ENCODE measurements at regions not wholly inside any gene's neighbourhood (a gene's known extent, or its start where the extent isn't known, plus 50 kb on each side); places are given as distances from the start of the nearest gene placed in this dataset.

GRCh38 chr5:50963971-50964745 lies 297.7 kb downstream of the PARP8 start:
- no peaks in the 10 kb centered on the region for H3K79me1 ChIP-seq (ENCODE audit: low read depth, low read length)
- no peak overlapping the region for H3K4ac ChIP-seq (replicated peaks; ENCODE audit: insufficient read length, low read depth, low read length)
- POLR2A ChIA-PET (ENCODE audit: partially characterized antibody) = no interaction called here
- no peak overlapping the region for H3K18ac ChIP-seq (ENCODE audit: extremely low read depth, low read length)
- H3K27me3 ChIP-seq (replicated peaks in 1 of 4; ENCODE audit: control insufficient read depth in 3 of 4, extremely low read depth in 1 of 4, insufficient read depth in 3 of 4, low read length in 3 of 4) = peaks cover 48 to 60% (median 56%) of the 10 kb centered on the region in 4 experiments
- H2BK12ac ChIP-seq (ENCODE audit: low read depth, low read length) = 0 out of 2 replicates have a peak overlapping the region, but pooled peaks have one; percentile 53
- H2BK20ac ChIP-seq (ENCODE audit: low read length) = no peak overlapping the region
- no peak overlapping the region for H4K5ac ChIP-seq (ENCODE audit: insufficient read length, low read depth, low read length)
- H3K56ac ChIP-seq (replicated peaks; ENCODE audit: insufficient read length, low read depth, low read length) = no peak overlapping the region
- no peaks in the 10 kb centered on the region for H3K36me3 ChIP-seq (ENCODE audit: control insufficient read depth in 2 of 4, insufficient read depth in 4 of 4, low read length in 3 of 4)
- H3K9ac ChIP-seq (replicated peaks in 1 of 4; ENCODE audit: extremely low read depth in 1 of 4, low read depth in 3 of 4, low read length in 3 of 4) = no peak overlapping the region
- H2BK5ac ChIP-seq (ENCODE audit: low read depth, low read length) = no peak overlapping the region
- H2AK5ac ChIP-seq (ENCODE audit: low read depth, low read length) = no peak overlapping the region
- no peak overlapping the region for H2AFZ ChIP-seq (ENCODE audit: low read length)
- WGBS, 2 experiments (ENCODE audit: extremely low coverage in 1 of 2, insufficient coverage in 1 of 2, insufficient read length in 1 of 2, insufficient replicate concordance in 2 of 2, low coverage in 1 of 2, low lambda C conversion rate in 2 of 2, missing lambda C conversion rate in 1 of 2) = 3% methylated on average over 32 of the region's 33 CpGs; no CpG with 5 or more reads in 1 of the 2 experiments
- H2BK120ac ChIP-seq (replicated peaks; ENCODE audit: low read depth, low read length) = no peak overlapping the region
- H3K27ac ChIP-seq (ENCODE audit: low read depth, low read length) = no peak overlapping the region
- no peak overlapping the region for H2BK15ac ChIP-seq (ENCODE audit: low read length)
- FAIRE-seq = no peak
- no peak overlapping the region for H3K14ac ChIP-seq (ENCODE audit: insufficient read length)
- no peaks in the 10 kb centered on the region for H3K79me2 ChIP-seq (ENCODE audit: control insufficient read depth in 1 of 2, insufficient read depth in 2 of 2, low read length in 2 of 2)
- H3K23ac ChIP-seq (ENCODE audit: insufficient read length) = no peak overlapping the region
- H3K4me1 ChIP-seq (replicated peaks in 1 of 4; ENCODE audit: control insufficient read depth in 3 of 4, insufficient read depth in 4 of 4, low read length in 3 of 4) = peaks cover 3 to 26% (median 6%) of the 10 kb centered on the region in 4 experiments; a peak in 6 of 7 replicates
- CTCF ChIA-PET (ENCODE audit: partially characterized antibody) = interaction anchor here (0.6 to 7.7 kb wide), 28 partner anchors 8 to 1694 kb away, joined by 3 to 113 read pairs (median 4); partner anchors contain the start of gene ISL1
- peak in 1 of 2 experiments; percentile 45 for DNase-seq (ENCODE audit: low read depth in 1 of 2, low spot score in 2 of 2)
- H3K9me3 ChIP-seq (ENCODE audit: insufficient read depth in 2 of 2, low read depth in 1 of 2, low read length in 1 of 2) = no peaks in the 10 kb centered on the region
- H4K8ac ChIP-seq (ENCODE audit: extremely low read depth, insufficient read depth, low read length) = no peak overlapping the region
- H4K20me1 ChIP-seq (replicated peaks in 1 of 2; ENCODE audit: control insufficient read depth in 1 of 2, insufficient read depth in 2 of 2, low read length in 2 of 2) = peaks cover 2 to 3% of the 10 kb centered on the region in 2 experiments
- H3K4me2 ChIP-seq (ENCODE audit: insufficient read depth in 1 of 2, low read depth in 2 of 2, low read length in 2 of 2) = peak overlapping the region; percentile 47 to 78
- H4K91ac ChIP-seq (replicated peaks; ENCODE audit: insufficient read length, low read length) = no peak overlapping the region
- peak overlapping the region; percentile 25 to 71 (median 39); a peak in 6 of 8 replicates for H3K4me3 ChIP-seq (ENCODE audit: extremely low read depth in 1 of 4, insufficient read depth in 2 of 4, low read depth in 3 of 4, low read length in 4 of 4)
- peaks cover 6% of the 10 kb centered on the region; the same call in 1 of the 2 replicates for H3K23me2 ChIP-seq (ENCODE audit: low read depth, low read length)
- TF ChIP-seq BCL11A (IDR thresholded peaks at IDR 0.05; ENCODE audit: low read depth in 2 of 2, low read length in 2 of 2) = no peak
- TF ChIP-seq POU5F1 (IDR thresholded peaks at IDR 0.05; ENCODE audit: low read depth, low read length) = no peak
- TF ChIP-seq TCF12 (IDR thresholded peaks at IDR 0.05; ENCODE audit: low read depth, low read length) = no peak
- TF ChIP-seq USF2 (IDR thresholded peaks at IDR 0.05; ENCODE audit: low read length) = no peak
- TF ChIP-seq RNF2 (IDR thresholded peaks at IDR 0.05; ENCODE audit: borderline replicate concordance, low read depth, low read length, missing control alignments, poor library complexity, severe bottlenecking) = peak; percentile 96
- no peak for TF ChIP-seq MAFK (IDR thresholded peaks at IDR 0.05; ENCODE audit: low read depth, low read length)
- no peak for TF ChIP-seq E2F6 (IDR thresholded peaks at IDR 0.05)
- TF ChIP-seq ATF3 (IDR thresholded peaks at IDR 0.05; ENCODE audit: insufficient read depth, low read depth, low read length) = no peak
- peak; percentile 50; the same call in 1 of the 2 replicates for TF ChIP-seq BACH1 (IDR thresholded peaks at IDR 0.05; ENCODE audit: low read length)
- TF ChIP-seq CREB1 (IDR thresholded peaks at IDR 0.05) = no peak

All from H1 (cell line).